H9 (cell line): ENCODE measurements at regions not wholly inside any gene's neighbourhood (a gene's known extent, or its start where the extent isn't known, plus 50 kb on each side); places are given as distances from the start of the nearest gene placed in this dataset.

ENCODE experiments used
- DNase-seq: peaks from one replicate; pipeline ENCODE4 v3.0.0-alpha.2; 2017
- H2AFZ ChIP-seq: one replicate; pipeline ENCODE4 v1.6.1; 2013; ENCODE audit warnings: mild to moderate bottlenecking, low read length, control low read depth, moderate library complexity
- H2AK5ac ChIP-seq: 2 replicates; pipeline ENCODE4 v1.6.1; 2013; ENCODE audit warnings: low read length, control low read depth, mixed read lengths; ENCODE audit not compliant: insufficient read length
- H2BK120ac ChIP-seq: one replicate; pipeline ENCODE4 v1.6.1; 2013; ENCODE audit warnings: low read depth, mild to moderate bottlenecking, low read length, control low read depth, inconsistent platforms; ENCODE audit not compliant: poor library complexity, severe bottlenecking
- H2BK12ac ChIP-seq: 2 replicates; pipeline ENCODE4 v1.6.1; 2013; ENCODE audit warnings: low read length, control low read depth, mixed read lengths, low read depth; ENCODE audit not compliant: insufficient read length
- H2BK15ac ChIP-seq: 2 replicates; pipeline ENCODE4 v1.6.1; 2013; ENCODE audit warnings: low read depth, low read length, control low read depth
- H2BK20ac ChIP-seq: one replicate; pipeline ENCODE4 v1.6.1; 2013; ENCODE audit warnings: low read depth, mild to moderate bottlenecking, low read length, control low read depth, inconsistent platforms; ENCODE audit not compliant: poor library complexity, severe bottlenecking
- H2BK5ac ChIP-seq: 2 replicates; pipeline ENCODE4 v1.6.1; 2013; ENCODE audit warnings: low read length, control low read depth, mixed read lengths; ENCODE audit not compliant: insufficient read length
- H3K14ac ChIP-seq: 2 replicates; pipeline ENCODE4 v1.6.1; 2013; ENCODE audit warnings: low read length, control low read depth; ENCODE audit not compliant: insufficient read depth
- H3K18ac ChIP-seq: 2 replicates; pipeline ENCODE4 v1.6.1; 2013; ENCODE audit warnings: low read depth, mild to moderate bottlenecking, mixed read lengths, low read length, control low read depth; ENCODE audit not compliant: insufficient read length
- H3K23ac ChIP-seq: 2 replicates; pipeline ENCODE4 v1.6.1; 2013; ENCODE audit warnings: low read length, control low read depth, mixed read lengths, low read depth; ENCODE audit not compliant: insufficient read length
- H3K23me2 ChIP-seq: 2 replicates; pipeline ENCODE4 v1.6.1; 2013; ENCODE audit warnings: low read depth, mild to moderate bottlenecking, mixed read lengths, low read length, control low read depth; ENCODE audit not compliant: insufficient read length, poor library complexity, severe bottlenecking
- H3K27ac ChIP-seq: 2 replicates; pipeline ENCODE4 v1.5.1; 2013; ENCODE audit warnings: low read length, control low read depth, mixed read lengths, low read depth; ENCODE audit not compliant: insufficient read length
- H3K27me3 ChIP-seq: 2 replicates; pipeline ENCODE4 v1.6.1; 2013; ENCODE audit warnings: low read length, control low read depth, inconsistent platforms; ENCODE audit not compliant: insufficient read depth
- H3K4ac ChIP-seq: 2 replicates; pipeline ENCODE4 v1.6.1; 2013; ENCODE audit warnings: low read depth, mild to moderate bottlenecking, control low read depth, inconsistent platforms, low read length, moderate library complexity
- H3K4me1 ChIP-seq: 2 replicates; pipeline ENCODE4 v1.6.1; 2013; ENCODE audit warnings: low read length, control low read depth, inconsistent platforms; ENCODE audit not compliant: insufficient read depth
- H3K4me2 ChIP-seq: 2 replicates; pipeline ENCODE4 v1.6.1; 2013; ENCODE audit warnings: low read length, control low read depth, mixed read lengths; ENCODE audit not compliant: insufficient read length, insufficient read depth
- H3K56ac ChIP-seq: 2 replicates; pipeline ENCODE4 v1.6.1; 2013; ENCODE audit warnings: low read depth, mild to moderate bottlenecking, mixed read lengths, low read length, control low read depth; ENCODE audit not compliant: insufficient read length
- H3K79me1 ChIP-seq: 2 replicates; pipeline ENCODE4 v1.6.1; 2013; ENCODE audit warnings: low read depth, mild to moderate bottlenecking, moderate library complexity, low read length, control low read depth, inconsistent platforms; ENCODE audit not compliant: insufficient read depth, poor library complexity, severe bottlenecking
- H3K79me2 ChIP-seq: 2 replicates; pipeline ENCODE4 v1.6.1; 2013; ENCODE audit warnings: low read length, control low read depth, inconsistent platforms; ENCODE audit not compliant: insufficient read depth
- H3K9ac ChIP-seq: 2 replicates; pipeline ENCODE4 v1.6.1; 2013; ENCODE audit warnings: low read length, control low read depth, mixed read lengths; ENCODE audit not compliant: insufficient read length; ENCODE audit errors: extremely low read depth
- H3K9me3 ChIP-seq: one replicate; pipeline ENCODE4 v1.6.1; 2013; ENCODE audit warnings: low read depth, low read length, inconsistent platforms; ENCODE audit not compliant: control insufficient read depth
- H3T11ph ChIP-seq: one replicate; pipeline ENCODE4 v1.6.1; 2013; ENCODE audit warnings: mild to moderate bottlenecking, low read length, control low read depth, inconsistent platforms
- H4K20me1 ChIP-seq: one replicate; pipeline ENCODE4 v1.6.1; 2013; ENCODE audit not compliant: control insufficient read depth, insufficient read length, insufficient read depth
- H4K5ac ChIP-seq: 2 replicates; pipeline ENCODE4 v1.6.1; 2013; ENCODE audit warnings: low read depth, mild to moderate bottlenecking, mixed read lengths, low read length, control low read depth; ENCODE audit not compliant: insufficient read length
- H4K8ac ChIP-seq: replicated peaks from 2 replicates; pipeline ENCODE4 v1.6.1; 2013; ENCODE audit warnings: low read length, control low read depth, mixed read lengths, low read depth; ENCODE audit not compliant: insufficient read length
- H4K91ac ChIP-seq: 2 replicates; pipeline ENCODE4 v1.6.1; 2013; ENCODE audit warnings: low read depth, mild to moderate bottlenecking, moderate library complexity, mixed read lengths, low read length, control low read depth; ENCODE audit not compliant: insufficient read length
- H3K27ac Mint-ChIP-seq, 3 experiments: 2 replicates in 2 of 3; 3 replicates in 1 of 3; pipeline ENCODE4 v1.8.0; 2020 to 2021; ENCODE audit warnings: mixed read lengths in 3 of 3, mild to moderate bottlenecking in 1 of 3, moderate library complexity in 1 of 3
- H3K27me3 Mint-ChIP-seq: 2 replicates; pipeline ENCODE4 v1.8.0; 2021; ENCODE audit warnings: low read depth, mild to moderate bottlenecking, moderate library complexity, mixed read lengths
- H3K36me3 Mint-ChIP-seq, 3 experiments: 2 replicates in 2 of 3; 3 replicates in 1 of 3; pipeline ENCODE4 v1.8.0; 2020 to 2021; ENCODE audit warnings: low read depth in 3 of 3, mixed read lengths in 3 of 3; ENCODE audit not compliant: insufficient read depth in 1 of 3
- H3K4me1 Mint-ChIP-seq, 2 experiments: 2 replicates each; pipeline ENCODE4 v1.8.0; 2020; ENCODE audit warnings: mixed read lengths in 2 of 2
- H3K4me3 Mint-ChIP-seq, 2 experiments: 2 replicates in 1 of 2; 3 replicates in 1 of 2; pipeline ENCODE4 v1.8.0; 2020 to 2021; ENCODE audit warnings: mild to moderate bottlenecking in 2 of 2, mixed read lengths in 2 of 2, moderate library complexity in 1 of 2
- H3K9me3 Mint-ChIP-seq, 2 experiments: 2 replicates in 1 of 2; 3 replicates in 1 of 2; pipeline ENCODE4 v1.8.0; 2020; ENCODE audit warnings: mild to moderate bottlenecking in 2 of 2, mixed read lengths in 2 of 2, moderate library complexity in 1 of 2
- WGBS: extraction: QIAGEN DNeasy Blood & Tissue Kit; methylation state at CpG from one replicate; pipeline ENCODE4 v1.1.7; 2013; ENCODE audit warnings: missing lambda C conversion rate, low lambda C conversion rate, mixed read lengths; ENCODE audit not compliant: insufficient read length; ENCODE audit errors: extremely low coverage; 5-methylcytosine and 5-hydroxymethylcytosine counted together
- TF ChIP-seq, protein P1 (sequence below): fragments of 200-600 bp; sonication (generic); conservative IDR thresholded peaks from 3 replicates; pipeline ENCODE4 v1.8.0; 2021; ENCODE audit warnings: antibody characterized with exemption, mild to moderate bottlenecking

DNA sequence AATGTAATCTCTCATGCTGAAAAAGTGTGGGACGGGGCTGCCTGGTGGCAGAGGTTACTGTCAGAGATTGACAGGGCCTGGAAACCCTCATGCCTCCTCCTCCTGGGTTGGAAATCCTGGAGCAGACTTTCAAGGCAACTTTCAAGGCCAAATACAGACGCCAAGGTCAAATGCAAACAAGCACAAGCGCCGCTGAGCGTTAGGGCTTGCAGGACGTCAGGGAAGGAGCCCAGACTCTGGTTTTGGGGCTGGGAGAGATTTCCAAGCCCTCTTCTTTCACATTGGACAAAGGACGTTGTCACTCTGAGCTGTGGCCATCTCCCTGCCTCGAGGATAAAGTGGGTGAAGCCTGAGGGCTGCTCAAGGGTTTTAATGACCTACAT, 120.1 kb downstream of the TWIST2 start:
- Histone ChIP-seq H3K27ac (no peak overlapping the region), H2BK20ac (no peak overlapping the region), H2AFZ (no peak overlapping the region), H2BK15ac (no peak overlapping the region), H4K91ac (no peak overlapping the region), H3K27me3 (no peaks in the 10 kb centered on the region), H2AK5ac (no peak overlapping the region), H3K9ac (no peak overlapping the region), H3T11ph (no peak overlapping the region), H3K79me1 (no peaks in the 10 kb centered on the region), H3K14ac (no peak overlapping the region), H3K4ac (no peak overlapping the region), H3K56ac (no peak overlapping the region), H3K18ac (no peak overlapping the region), H3K4me2 (no peak overlapping the region), H3K79me2 (no peaks in the 10 kb centered on the region), H4K8ac (no peak overlapping the region), H2BK5ac (no peak overlapping the region), H4K5ac (no peak overlapping the region), H4K20me1 (no peaks in the 10 kb centered on the region), H3K23ac (no peak overlapping the region), H3K9me3 (no peaks in the 10 kb centered on the region), H3K4me1 (no peaks in the 10 kb centered on the region), H3K23me2 (no peaks in the 10 kb centered on the region), H2BK120ac (no peak overlapping the region), H2BK12ac (no peak overlapping the region)
- Mint-ChIP-seq H3K4me3 (no peak overlapping the region; a peak in 1 of 5 replicates), H3K36me3 (peaks cover 0 to 3% (median 0%) of the 10 kb centered on the region in 3 experiments; a peak in 2 of 7 replicates), H3K9me3 (no peaks in the 10 kb centered on the region; a peak in 1 of 5 replicates), H3K27ac (no peak overlapping the region), H3K27me3 (peaks cover 42% of the 10 kb centered on the region), H3K4me1 (peaks cover 9 to 10% of the 10 kb centered on the region in 2 experiments; a peak in 3 of 4 replicates)
- WGBS = no CpG with 5 or more reads among the region's 8 CpGs
- TF ChIP-seq, protein P1, sequence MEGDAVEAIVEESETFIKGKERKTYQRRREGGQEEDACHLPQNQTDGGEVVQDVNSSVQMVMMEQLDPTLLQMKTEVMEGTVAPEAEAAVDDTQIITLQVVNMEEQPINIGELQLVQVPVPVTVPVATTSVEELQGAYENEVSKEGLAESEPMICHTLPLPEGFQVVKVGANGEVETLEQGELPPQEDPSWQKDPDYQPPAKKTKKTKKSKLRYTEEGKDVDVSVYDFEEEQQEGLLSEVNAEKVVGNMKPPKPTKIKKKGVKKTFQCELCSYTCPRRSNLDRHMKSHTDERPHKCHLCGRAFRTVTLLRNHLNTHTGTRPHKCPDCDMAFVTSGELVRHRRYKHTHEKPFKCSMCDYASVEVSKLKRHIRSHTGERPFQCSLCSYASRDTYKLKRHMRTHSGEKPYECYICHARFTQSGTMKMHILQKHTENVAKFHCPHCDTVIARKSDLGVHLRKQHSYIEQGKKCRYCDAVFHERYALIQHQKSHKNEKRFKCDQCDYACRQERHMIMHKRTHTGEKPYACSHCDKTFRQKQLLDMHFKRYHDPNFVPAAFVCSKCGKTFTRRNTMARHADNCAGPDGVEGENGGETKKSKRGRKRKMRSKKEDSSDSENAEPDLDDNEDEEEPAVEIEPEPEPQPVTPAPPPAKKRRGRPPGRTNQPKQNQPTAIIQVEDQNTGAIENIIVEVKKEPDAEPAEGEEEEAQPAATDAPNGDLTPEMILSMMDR = no peak
- no peak for DNase-seq
